Activated CD8-positive, alpha-beta memory T cell treated with anti-CD3 and anti-CD28 coated beads for 1 hour (primary cell): ENCODE measurements at regions not wholly inside any gene's neighbourhood (a gene's known extent, or its start where the extent isn't known, plus 50 kb on each side); places are given as distances from the start of the nearest gene placed in this dataset.

Source experiments
- DNase-seq, 2 donors: peaks; one replicate each; pipeline ENCODE4 v3.0.0-alpha.2; 2020; ENCODE audit warnings: low read depth in 1 of 2; ENCODE audit errors: extremely low read depth in 1 of 2

GRCh38 chr9:28882529-28882928 lies 1309.2 kb upstream of the C9orf72 start:
- no peak for DNase-seq

DNA sequence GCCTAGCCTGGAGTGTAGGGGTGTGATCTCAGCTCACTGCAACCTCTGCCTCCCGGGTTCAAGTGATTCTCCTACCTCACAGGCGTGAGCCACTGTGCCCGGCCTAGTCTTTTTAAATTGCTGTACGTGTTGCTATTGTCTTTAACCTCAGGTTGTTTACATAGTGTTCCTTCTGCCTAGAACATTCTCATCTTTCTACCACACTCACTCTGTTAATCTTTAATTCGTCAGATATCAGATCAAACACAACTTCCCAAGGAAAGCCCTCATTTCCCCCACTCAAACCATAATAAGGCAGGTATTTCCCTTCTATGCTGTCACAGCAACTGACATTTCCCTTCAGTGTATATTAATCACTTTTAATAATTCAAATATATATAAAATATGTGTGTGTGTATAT lies 1310.0 kb upstream of the C9orf72 start:
- DNase-seq = no peak

DNA sequence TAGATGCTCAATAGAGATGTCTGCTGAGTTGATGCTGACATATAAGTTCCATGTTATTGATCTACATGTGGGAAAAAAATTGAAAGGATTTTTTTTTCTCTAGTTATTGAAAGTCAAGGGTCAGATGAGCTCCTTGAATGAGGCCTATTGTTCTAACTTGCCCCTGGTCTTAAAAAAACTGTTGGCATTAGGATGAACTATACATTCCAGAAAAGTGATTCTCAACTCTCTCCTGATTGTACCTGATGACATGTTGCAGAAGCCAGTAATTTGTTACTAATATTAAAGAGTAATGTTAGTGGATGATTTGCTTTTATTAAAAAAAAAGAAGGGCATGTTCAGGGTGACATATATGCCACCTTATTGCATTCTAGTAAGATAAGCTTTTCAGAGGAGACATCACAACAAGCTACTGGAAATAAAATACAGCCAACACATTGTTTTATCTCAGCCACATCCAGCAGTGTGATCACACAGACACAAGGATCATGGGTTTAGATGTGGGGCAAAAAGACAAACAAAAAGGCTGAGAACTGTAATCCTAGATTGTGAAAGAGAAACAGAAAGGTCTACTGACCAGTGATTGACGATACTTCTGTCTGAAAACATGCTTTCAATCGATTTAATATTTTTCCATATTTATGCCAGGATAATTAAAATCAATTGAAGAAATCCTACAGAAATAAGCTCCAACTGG lies 1314.1 kb upstream of the C9orf72 start:
- DNase-seq = no peak

DNA sequence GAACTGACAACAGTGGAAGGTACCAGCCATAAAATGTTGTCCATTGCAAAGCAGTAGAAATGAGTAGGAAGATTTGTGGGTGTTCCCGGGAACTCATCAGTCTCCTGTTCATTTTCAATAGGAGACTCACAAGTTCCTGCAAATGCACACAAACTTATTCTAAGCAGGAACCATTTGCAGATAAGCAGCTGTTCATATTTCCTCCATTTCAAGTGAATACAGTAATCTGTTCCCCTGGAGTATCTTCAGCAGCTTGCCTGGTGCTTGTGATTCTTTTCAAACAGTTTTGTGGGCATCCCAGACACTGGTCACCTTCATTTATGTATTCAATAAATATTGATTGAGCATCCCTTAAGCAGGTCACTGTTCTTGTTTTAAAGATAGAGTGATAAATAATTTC lies 1315.5 kb upstream of the C9orf72 start:
- no peak for DNase-seq

- no peak for DNase-seq
Observed at GRCh38 chr9:28892538-28892937, 1319.3 kb upstream of the C9orf72 start.

GRCh38 chr9:28899267-28899666 lies 1326.0 kb upstream of the C9orf72 start:
- DNase-seq = no peak

DNA sequence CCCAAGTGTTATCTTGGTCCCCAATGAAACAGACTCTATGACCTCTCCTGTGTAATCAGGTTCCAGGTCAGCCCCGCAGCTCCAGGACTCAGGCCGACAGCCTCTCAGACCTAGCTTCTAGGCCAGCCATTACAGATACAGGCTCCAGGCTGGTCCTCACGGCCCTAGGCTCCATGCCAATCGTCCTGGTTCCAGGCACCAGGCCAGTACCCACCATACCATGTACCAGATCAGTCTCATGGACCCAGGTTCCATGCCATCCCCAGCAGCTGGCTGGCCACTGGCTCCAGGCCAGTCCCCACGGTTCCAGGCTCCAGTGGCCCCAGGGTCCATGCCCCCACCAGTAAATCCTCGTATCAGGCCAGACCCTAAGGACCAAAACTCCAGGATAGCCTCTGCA lies 1326.6 kb upstream of the C9orf72 start:
- DNase-seq = no peak

DNA sequence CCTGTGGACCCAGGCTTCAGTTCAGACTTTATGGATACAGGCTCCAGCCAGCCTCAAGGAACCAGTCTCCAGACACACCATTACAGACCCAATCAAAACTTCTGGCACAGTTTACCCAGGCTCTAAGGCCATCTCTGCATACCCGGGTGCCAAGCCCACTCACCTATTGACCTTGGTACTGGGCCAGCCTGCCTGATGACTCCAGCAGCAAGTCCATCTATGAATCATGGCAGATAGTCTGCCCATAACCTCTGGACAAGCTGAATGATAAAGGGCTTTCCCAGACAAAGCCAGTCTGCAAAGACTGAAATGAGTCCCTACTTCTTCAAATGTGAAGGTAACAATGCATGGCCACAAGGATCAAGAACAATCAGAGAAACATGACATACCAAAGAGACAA lies 1327.1 kb upstream of the C9orf72 start:
- DNase-seq = no peak

DNA sequence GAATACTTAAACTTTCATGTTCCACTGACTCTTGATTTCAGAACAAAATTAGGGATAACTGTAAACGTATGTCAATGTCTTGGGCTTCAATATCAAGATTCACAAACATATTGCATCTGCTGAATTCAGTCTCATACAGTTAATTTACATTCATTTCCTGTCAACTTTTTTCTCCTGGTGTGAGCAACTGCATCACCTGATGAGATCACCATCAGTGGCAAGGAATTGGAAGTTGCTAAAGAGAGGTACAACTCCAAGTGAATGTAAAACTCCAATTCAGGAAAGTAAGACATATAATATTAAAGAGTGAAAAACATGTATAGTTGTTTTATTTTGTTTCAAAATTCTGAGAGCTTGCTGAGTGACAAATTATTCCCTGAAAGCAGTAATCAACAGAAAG lies 1336.2 kb upstream of the C9orf72 start:
- no peak for DNase-seq

DNA sequence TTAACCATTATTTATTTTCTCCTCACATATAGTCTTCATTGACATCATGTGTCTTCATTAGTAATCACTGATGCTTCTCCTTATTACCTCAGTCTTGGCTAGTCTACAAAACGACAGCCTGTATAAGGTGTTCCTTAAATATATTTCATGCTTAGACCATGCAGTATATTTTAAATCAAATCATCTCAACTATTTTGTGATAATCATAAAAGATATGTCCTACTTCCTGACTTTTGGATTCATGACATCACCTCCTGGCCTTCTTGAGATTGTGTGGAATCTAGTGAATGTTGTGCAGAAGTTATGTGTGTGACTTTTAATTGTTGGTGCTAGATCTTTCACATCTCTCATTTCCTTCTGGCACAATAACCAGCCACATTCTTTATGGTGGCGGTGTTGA lies 1339.3 kb upstream of the C9orf72 start:
- DNase-seq = no peak

DNA sequence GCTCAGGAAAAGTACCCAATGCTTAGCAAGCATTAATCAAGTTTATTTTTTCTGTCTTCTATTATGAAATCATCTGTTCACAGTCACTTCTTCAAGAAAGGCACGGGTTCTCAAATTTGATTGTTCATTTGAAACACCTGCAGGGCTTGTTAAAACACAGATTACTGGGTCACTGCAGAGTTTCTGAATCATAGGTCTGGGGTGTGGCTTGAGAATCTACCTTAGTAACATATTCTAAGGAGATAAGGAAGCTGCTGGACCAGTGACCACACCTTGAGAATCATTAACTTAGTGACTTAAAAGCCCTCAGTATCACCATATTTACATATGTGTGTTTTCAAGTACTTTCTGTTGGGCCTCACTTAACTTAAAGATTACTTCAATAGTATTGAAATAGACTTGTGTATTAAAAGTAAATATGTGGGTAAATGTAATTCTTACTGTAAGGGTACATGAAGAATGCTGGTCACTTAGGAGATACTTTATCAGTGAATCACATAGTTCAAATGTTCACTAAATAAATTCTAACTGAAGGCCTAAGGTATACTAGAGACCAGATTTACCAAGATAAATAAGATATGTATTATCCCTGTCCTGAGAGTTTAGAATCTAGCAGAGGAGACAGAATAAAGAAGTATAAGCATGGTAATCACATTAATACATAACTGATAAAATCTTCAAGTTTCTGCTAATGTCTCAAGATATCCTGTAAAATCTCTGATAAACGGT lies 1342.1 kb upstream of the C9orf72 start:
- no peak for DNase-seq

GRCh38 chr9:28916348-28916747 lies 1343.1 kb upstream of the C9orf72 start:
- DNase-seq = no peak

DNA sequence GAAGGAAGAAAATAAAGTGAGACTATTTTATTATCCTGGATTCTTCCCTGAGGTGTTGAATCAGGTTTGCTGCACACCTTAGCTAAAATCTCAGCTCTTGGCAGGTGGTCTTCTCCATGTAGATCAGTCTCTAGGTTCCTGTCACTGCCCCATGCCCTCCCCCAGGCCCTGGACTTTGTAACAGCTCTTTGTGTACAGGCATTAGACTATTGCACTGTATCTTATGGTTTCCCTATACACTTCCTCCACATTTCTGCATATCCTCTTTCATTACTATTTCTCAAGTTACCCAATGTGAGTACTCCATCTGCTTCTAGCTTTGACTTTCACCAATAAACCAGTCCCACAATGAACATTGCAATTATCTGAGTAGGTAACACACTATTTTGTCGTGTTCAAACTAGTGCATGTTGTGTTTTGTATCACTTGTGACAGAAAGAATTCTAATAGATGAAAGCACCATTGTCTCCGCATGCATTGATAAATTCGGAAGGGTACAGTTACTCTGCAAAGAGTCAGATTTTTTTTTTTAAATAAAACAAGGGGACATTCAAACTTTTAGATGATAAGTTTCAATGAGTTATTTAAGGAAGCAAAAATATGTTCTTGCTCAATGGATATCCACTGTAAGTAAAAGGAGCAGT lies 1348.7 kb upstream of the C9orf72 start:
- DNase-seq = no peak

GRCh38 chr9:28922891-28923290 lies 1349.6 kb upstream of the C9orf72 start:
- no peak for DNase-seq

DNA sequence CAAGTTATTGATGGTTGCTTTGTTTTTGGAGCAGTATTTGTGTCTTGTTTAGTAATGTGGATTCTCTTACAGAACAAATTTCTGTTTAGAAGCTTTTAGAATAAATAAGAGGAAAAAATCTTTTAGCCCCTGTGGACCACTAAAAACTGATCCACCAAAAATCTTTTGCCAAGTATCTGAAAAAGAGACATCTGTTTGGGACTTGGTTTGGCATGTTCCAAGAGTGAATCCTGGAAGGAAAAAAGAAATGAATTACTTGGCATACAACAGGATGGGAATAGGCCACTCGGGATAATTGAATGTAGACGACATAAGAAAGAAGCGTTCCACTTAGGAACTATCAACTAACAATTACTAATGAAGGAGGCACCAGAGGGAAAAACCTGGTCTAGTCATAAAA lies 1350.1 kb upstream of the C9orf72 start:
- DNase-seq = no peak

- DNase-seq = no peak
Observed at GRCh38 chr9:28925157-28925556, 1351.9 kb upstream of the C9orf72 start.

DNA sequence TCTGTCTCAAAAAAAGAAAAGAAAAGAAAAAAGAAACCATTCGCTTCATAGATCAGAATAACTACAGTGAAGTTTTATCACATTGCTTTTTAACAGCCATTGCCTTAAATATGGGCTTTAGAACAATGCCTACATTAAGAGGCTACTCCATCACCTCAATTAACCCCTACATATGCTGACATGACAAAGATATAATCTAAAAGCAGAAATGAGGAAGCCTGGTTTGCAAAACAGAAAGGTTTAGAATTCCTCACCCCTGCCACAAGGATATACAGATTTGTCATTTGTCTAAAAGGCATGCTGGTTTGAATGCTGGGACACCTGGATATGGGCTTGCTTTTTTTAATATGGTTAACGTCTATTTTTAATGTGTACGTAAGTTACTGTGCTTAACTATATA lies 1353.0 kb upstream of the C9orf72 start:
- no peak for DNase-seq

- DNase-seq = no peak
Observed at GRCh38 chr9:28927691-28928090, 1354.4 kb upstream of the C9orf72 start.

GRCh38 chr9:28929433-28929832 lies 1356.2 kb upstream of the C9orf72 start:
- DNase-seq = no peak

DNA sequence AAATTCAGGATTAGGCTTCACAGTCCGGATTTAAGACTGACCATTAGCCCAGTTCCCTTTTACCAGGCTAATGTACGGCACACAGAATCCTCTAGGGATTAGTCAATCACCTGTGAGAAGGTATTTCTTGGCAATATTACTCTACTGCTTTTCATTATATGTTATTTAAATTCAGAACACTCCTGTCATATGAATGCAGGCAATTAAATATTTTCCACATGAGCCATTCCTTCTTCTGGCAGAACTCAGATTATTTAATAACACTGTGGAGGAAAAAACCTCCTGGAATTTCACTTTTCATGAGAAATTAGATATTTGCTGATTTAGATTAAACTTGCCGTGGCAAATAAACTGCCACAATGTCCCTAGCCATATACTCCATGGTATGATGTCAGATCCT lies 1357.5 kb upstream of the C9orf72 start:
- no peak for DNase-seq

- no peak for DNase-seq
Observed at GRCh38 chr9:28934111-28934510, 1360.8 kb upstream of the C9orf72 start.

DNA sequence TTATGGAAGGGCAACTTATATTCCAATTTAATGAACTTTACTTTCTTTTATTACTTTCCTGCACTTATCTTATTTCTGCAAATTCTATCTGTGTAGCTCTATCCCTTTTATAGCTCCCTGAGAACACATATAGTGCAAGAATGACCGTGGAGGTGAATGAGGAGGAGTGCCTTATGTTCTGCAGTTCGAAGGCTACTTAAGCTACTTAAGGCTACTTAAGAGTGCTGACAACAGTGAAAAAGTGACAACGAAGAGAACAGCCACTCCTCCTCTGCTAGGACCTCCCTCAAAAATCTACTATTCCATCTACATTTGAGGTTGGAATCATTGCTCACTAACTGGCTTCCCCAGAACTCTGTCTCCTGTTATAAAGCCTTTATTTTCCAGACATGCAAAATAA lies 1365.7 kb upstream of the C9orf72 start:
- no peak for DNase-seq
